ENCODE measurements at regions not wholly inside any gene's neighbourhood (a gene's known extent, or its start where the extent isn't known, plus 50 kb on each side); places are given as distances from the start of the nearest gene placed in this dataset.

- TF ChIP-seq, protein P1, sequence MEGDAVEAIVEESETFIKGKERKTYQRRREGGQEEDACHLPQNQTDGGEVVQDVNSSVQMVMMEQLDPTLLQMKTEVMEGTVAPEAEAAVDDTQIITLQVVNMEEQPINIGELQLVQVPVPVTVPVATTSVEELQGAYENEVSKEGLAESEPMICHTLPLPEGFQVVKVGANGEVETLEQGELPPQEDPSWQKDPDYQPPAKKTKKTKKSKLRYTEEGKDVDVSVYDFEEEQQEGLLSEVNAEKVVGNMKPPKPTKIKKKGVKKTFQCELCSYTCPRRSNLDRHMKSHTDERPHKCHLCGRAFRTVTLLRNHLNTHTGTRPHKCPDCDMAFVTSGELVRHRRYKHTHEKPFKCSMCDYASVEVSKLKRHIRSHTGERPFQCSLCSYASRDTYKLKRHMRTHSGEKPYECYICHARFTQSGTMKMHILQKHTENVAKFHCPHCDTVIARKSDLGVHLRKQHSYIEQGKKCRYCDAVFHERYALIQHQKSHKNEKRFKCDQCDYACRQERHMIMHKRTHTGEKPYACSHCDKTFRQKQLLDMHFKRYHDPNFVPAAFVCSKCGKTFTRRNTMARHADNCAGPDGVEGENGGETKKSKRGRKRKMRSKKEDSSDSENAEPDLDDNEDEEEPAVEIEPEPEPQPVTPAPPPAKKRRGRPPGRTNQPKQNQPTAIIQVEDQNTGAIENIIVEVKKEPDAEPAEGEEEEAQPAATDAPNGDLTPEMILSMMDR (conservative IDR thresholded peaks at IDR 0.05): peak; percentile 58; the same call in 1 of the 2 replicates
- no peak for TF ChIP-seq EZH2 (IDR thresholded peaks at IDR 0.05; ENCODE audit: low read depth)
Observed at GRCh38 chr11:93248602-93249001, 50.8 kb upstream of the SLC36A4 start.

Measured in PC-9 (cell line).